ENCODE measurements at regions not wholly inside any gene's neighbourhood (a gene's known extent, or its start where the extent isn't known, plus 50 kb on each side); places are given as distances from the start of the nearest gene placed in this dataset.

- no peak for DNase-seq (ENCODE audit: low read depth)
Measured at GRCh38 chrX:25226151-25226550, 210.4 kb upstream of the ARX start.

- no peak for DNase-seq (ENCODE audit: low read depth)
Measured at GRCh38 chrX:25219480-25219879, 203.7 kb upstream of the ARX start.

GRCh38 chrX:25213611-25214010, 197.8 kb upstream of the ARX start:
- DNase-seq (ENCODE audit: low read depth) = no peak

GRCh38 chrX:25207803-25208475, 192.2 kb upstream of the ARX start:
- DNase-seq (ENCODE audit: low read depth) = no peak

- no peak for DNase-seq (ENCODE audit: low read depth)
Measured at GRCh38 chrX:25206778-25207177, 191.0 kb upstream of the ARX start.

- no peak for DNase-seq (ENCODE audit: low read depth)
Measured at GRCh38 chrX:25204182-25204581, 188.4 kb upstream of the ARX start.

GRCh38 chrX:25202827-25203226, 187.1 kb upstream of the ARX start:
- DNase-seq (ENCODE audit: low read depth) = no peak

GRCh38 chrX:25198891-25199290, 183.1 kb upstream of the ARX start:
- DNase-seq (ENCODE audit: low read depth) = no peak

- DNase-seq (ENCODE audit: low read depth) = no peak
Measured at GRCh38 chrX:25198253-25198652, 182.5 kb upstream of the ARX start.

- DNase-seq (ENCODE audit: low read depth) = no peak
Measured at GRCh38 chrX:25196221-25196620, 180.5 kb upstream of the ARX start.

- DNase-seq (ENCODE audit: low read depth) = no peak
Measured at GRCh38 chrX:25191403-25191802, 175.6 kb upstream of the ARX start.

GRCh38 chrX:25181775-25182174, 166.0 kb upstream of the ARX start:
- no peak for DNase-seq (ENCODE audit: low read depth)

- no peak for DNase-seq (ENCODE audit: low read depth)
Measured at GRCh38 chrX:25180242-25180641, 164.5 kb upstream of the ARX start.

- no peak for DNase-seq (ENCODE audit: low read depth)
Measured at GRCh38 chrX:25178555-25178954, 162.8 kb upstream of the ARX start.

- no peak for DNase-seq (ENCODE audit: low read depth)
Measured at GRCh38 chrX:25175743-25176142, 160.0 kb upstream of the ARX start.

GRCh38 chrX:25175171-25175570, 159.4 kb upstream of the ARX start:
- DNase-seq (ENCODE audit: low read depth) = peak; percentile 11

GRCh38 chrX:25166546-25166945, 150.8 kb upstream of the ARX start:
- no peak for DNase-seq (ENCODE audit: low read depth)

GRCh38 chrX:25166145-25166544, 150.4 kb upstream of the ARX start:
- DNase-seq (ENCODE audit: low read depth) = no peak

- peak; percentile 5 for DNase-seq (ENCODE audit: low read depth)
Measured at GRCh38 chrX:25158635-25159034, 142.9 kb upstream of the ARX start.

- no peak for DNase-seq (ENCODE audit: low read depth)
Measured at GRCh38 chrX:25156832-25157231, 141.1 kb upstream of the ARX start.

GRCh38 chrX:25156323-25156722, 140.6 kb upstream of the ARX start:
- peak; percentile 52 for DNase-seq (ENCODE audit: low read depth)

- DNase-seq (ENCODE audit: low read depth) = no peak
Measured at GRCh38 chrX:25154168-25154567, 138.4 kb upstream of the ARX start.

GRCh38 chrX:25151749-25152148, 136.0 kb upstream of the ARX start:
- DNase-seq (ENCODE audit: low read depth) = no peak

Measured in myocyte (in vitro differentiated cells).